Psoas muscle (tissue), 7 donors: ENCODE measurements at regions not wholly inside any gene's neighbourhood (a gene's known extent, or its start where the extent isn't known, plus 50 kb on each side); places are given as distances from the start of the nearest gene placed in this dataset.

Experiments used
- ATAC-seq, 4 donors: fragments of 200-7000 bp; cut with Tn5 transposase; one replicate each; pipeline ENCODE4 v1.9.1; 2020; ENCODE audit warnings: moderate library complexity in 3 of 4, mild to moderate bottlenecking in 2 of 4
- DNase-seq, 2 donors: peaks; one replicate each; pipeline ENCODE4 v3.0.0-alpha.2; 2020
- H3K27ac ChIP-seq: fragments of 200-600 bp; one replicate; pipeline ENCODE4 v1.8.0; 2022
- H3K27me3 ChIP-seq, 3 donors: fragments of 200-600 bp in 1 of 3; one replicate each; pipeline versions ENCODE4 v1.6.1 to v1.8.0; 2013 to 2022; ENCODE audit warnings: low read length in 2 of 3, mild to moderate bottlenecking in 2 of 3, moderate library complexity in 1 of 3; ENCODE audit not compliant: insufficient read depth in 3 of 3
- H3K36me3 ChIP-seq, 2 donors: fragments of 200-600 bp in 1 of 2; one replicate each; pipeline versions ENCODE4 v1.6.1 to v1.8.0; 2013 to 2022; ENCODE audit warnings: low read depth in 1 of 2, mild to moderate bottlenecking in 1 of 2, moderate library complexity in 1 of 2; ENCODE audit not compliant: insufficient read depth in 1 of 2
- H3K4me1 ChIP-seq: fragments of 200-600 bp; one replicate; pipeline ENCODE4 v1.8.0; 2022
- H3K4me3 ChIP-seq: fragments of 200-600 bp; one replicate; pipeline ENCODE4 v1.8.0; 2022; ENCODE audit warnings: mild to moderate bottlenecking
- H3K9me3 ChIP-seq: fragments of 200-600 bp; one replicate; pipeline ENCODE4 v1.8.0; 2022
- CTCF ChIP-seq: fragments of 200-600 bp; IDR thresholded peaks from one replicate; pipeline ENCODE4 v1.8.0; 2022; ENCODE audit warnings: antibody characterized with exemption
- WGBS, 3 donors: extraction: QIAGEN DNeasy Blood & Tissue Kit; methylation state at CpG; one replicate each; pipeline versions ENCODE4 v1.1.6 to v1.1.7; 2013; 5-methylcytosine and 5-hydroxymethylcytosine counted together
- intact Hi-C, 2 donors: fragments of 100-400 bp; cut with DNase I; formaldehyde crosslinking; loops; one replicate each; pipeline versions ENCODE4 v1.11.0 to v1.14.2; 2022
- donor health status: healthy with polysubstance abuse.
- donor health status: DM: no; HTN: no; CAD: no; lungs with moderate emphysema.
- donor health status: Bipolar disorder and iron deficiency.
- donor health status: healthy.
- donor health status: DM: yes; HTN: yes; CAD: no.
- donor health status: DM: no; HTN: no; CAD: no.
- donor health status: DM: yes; HTN: yes; CAD: no.

GRCh38 chr6:139909992-139910391 is 535.5 kb upstream of the CITED2 start:
- no peak for ATAC-seq
- no peaks in the 10 kb centered on the region for H3K9me3 ChIP-seq
- no peak overlapping the region for H3K27ac ChIP-seq
- DNase-seq, result no peak
- H3K36me3 ChIP-seq, result no peaks in the 10 kb centered on the region
- H3K4me1 ChIP-seq, result peaks cover 3% of the 10 kb centered on the region
- no peak overlapping the region for H3K4me3 ChIP-seq
- no peak for TF ChIP-seq CTCF
- intact Hi-C loops, result no loop called here
- H3K27me3 ChIP-seq, result no peaks in the 10 kb centered on the region

GRCh38 chr6:139905404-139906052 is 531.1 kb upstream of the CITED2 start:
- intact Hi-C loops, result no loop called here
- DNase-seq (no peak), ATAC-seq (no peak)
- Histone ChIP-seq H3K27ac (no peak overlapping the region), H3K4me1 (peaks cover 3% of the 10 kb centered on the region), H3K36me3 (no peaks in the 10 kb centered on the region), H3K9me3 (no peaks in the 10 kb centered on the region), H3K27me3 (no peaks in the 10 kb centered on the region), H3K4me3 (no peak overlapping the region)
- WGBS, 3 donors, result 17 to 34% (median 22%) methylated on average over 3 of the region's 3 CpGs
- no peak for TF ChIP-seq CTCF

GRCh38 chr6:139904568-139904967 is 530.1 kb upstream of the CITED2 start:
- Histone ChIP-seq H3K4me3 (no peak overlapping the region), H3K4me1 (peaks cover 3% of the 10 kb centered on the region), H3K27ac (no peak overlapping the region), H3K27me3 (no peaks in the 10 kb centered on the region), H3K36me3 (no peaks in the 10 kb centered on the region), H3K9me3 (no peaks in the 10 kb centered on the region)
- intact Hi-C loops, result no loop called here
- no peak for ATAC-seq
- no peak for DNase-seq
- no peak for TF ChIP-seq CTCF
- WGBS, 3 donors, result 72 to 93% (median 88%) methylated on average over 1 of the region's 1 CpG

- no peak for ATAC-seq
Observed at GRCh38 chr6:139904158-139904533, 529.7 kb upstream of the CITED2 start.

More at GRCh38 chr6:139904158-139904533, 529.7 kb upstream of the CITED2 start:
- Histone ChIP-seq H3K27me3 (no peaks in the 10 kb centered on the region), H3K4me3 (no peak overlapping the region), H3K27ac (no peak overlapping the region), H3K4me1 (peaks cover 3% of the 10 kb centered on the region), H3K9me3 (no peaks in the 10 kb centered on the region), H3K36me3 (no peaks in the 10 kb centered on the region)
- no peak for TF ChIP-seq CTCF
- intact Hi-C loops, result no loop called here
- DNase-seq, result no peak
